ENCODE measurements at regions not wholly inside any gene's neighbourhood (a gene's known extent, or its start where the extent isn't known, plus 50 kb on each side); places are given as distances from the start of the nearest gene placed in this dataset.

GRCh38 chr3:152550284-152550683 is 281.6 kb downstream of the MBNL1 start:
- H3K36me3 Mint-ChIP-seq (ENCODE audit: insufficient read depth, unreplicated experiment): no peaks in the 10 kb centered on the region
- Histone ChIP-seq H3K36me3 (ENCODE audit: control insufficient read depth, insufficient read depth, low read length) (no peaks in the 10 kb centered on the region), H3K9me3 (no peaks in the 10 kb centered on the region), H3K4me3 (ENCODE audit: low read depth, low read length) (no peak overlapping the region), H3K4me1 (no peaks in the 10 kb centered on the region), H3K27me3 (replicated peaks; ENCODE audit: control insufficient read depth, insufficient read depth, low read length) (no peaks in the 10 kb centered on the region)
- no peaks in the 10 kb centered on the region for H3K4me1 Mint-ChIP-seq (ENCODE audit: low read depth, unreplicated experiment)
- peaks cover 2% of the 10 kb centered on the region for H3K27me3 Mint-ChIP-seq (ENCODE audit: insufficient read depth, unreplicated experiment)
- POLR2A ChIA-PET: no interaction called here
- H3K9me3 Mint-ChIP-seq (ENCODE audit: unreplicated experiment): no peaks in the 10 kb centered on the region
- no TSS peak for BruUV-seq (replicated peaks)
- intact Hi-C loops (cut with micrococcal nuclease; ENCODE audit: unreplicated experiment): no loop called here
- no peak overlapping the region for H3K27ac Mint-ChIP-seq (ENCODE audit: unreplicated experiment)
- H3K4me3 Mint-ChIP-seq (ENCODE audit: unreplicated experiment): no peak overlapping the region
- TF ChIP-seq, protein P1, sequence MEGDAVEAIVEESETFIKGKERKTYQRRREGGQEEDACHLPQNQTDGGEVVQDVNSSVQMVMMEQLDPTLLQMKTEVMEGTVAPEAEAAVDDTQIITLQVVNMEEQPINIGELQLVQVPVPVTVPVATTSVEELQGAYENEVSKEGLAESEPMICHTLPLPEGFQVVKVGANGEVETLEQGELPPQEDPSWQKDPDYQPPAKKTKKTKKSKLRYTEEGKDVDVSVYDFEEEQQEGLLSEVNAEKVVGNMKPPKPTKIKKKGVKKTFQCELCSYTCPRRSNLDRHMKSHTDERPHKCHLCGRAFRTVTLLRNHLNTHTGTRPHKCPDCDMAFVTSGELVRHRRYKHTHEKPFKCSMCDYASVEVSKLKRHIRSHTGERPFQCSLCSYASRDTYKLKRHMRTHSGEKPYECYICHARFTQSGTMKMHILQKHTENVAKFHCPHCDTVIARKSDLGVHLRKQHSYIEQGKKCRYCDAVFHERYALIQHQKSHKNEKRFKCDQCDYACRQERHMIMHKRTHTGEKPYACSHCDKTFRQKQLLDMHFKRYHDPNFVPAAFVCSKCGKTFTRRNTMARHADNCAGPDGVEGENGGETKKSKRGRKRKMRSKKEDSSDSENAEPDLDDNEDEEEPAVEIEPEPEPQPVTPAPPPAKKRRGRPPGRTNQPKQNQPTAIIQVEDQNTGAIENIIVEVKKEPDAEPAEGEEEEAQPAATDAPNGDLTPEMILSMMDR (IDR thresholded peaks at IDR 0.05; ENCODE audit: insufficient read depth in 1 of 2, low read depth in 1 of 2, low read length in 1 of 2, severe bottlenecking in 1 of 2, unreplicated experiment in 1 of 2): no peak
- CTCF ChIA-PET: no interaction called here
- DNase-seq: no peak

- Mint-ChIP-seq H3K27ac (ENCODE audit: unreplicated experiment) (no peak overlapping the region), H3K4me3 (ENCODE audit: unreplicated experiment) (no peak overlapping the region), H3K36me3 (ENCODE audit: insufficient read depth, unreplicated experiment) (no peaks in the 10 kb centered on the region), H3K9me3 (ENCODE audit: unreplicated experiment) (peaks cover 19% of the 10 kb centered on the region), H3K4me1 (ENCODE audit: low read depth, unreplicated experiment) (no peaks in the 10 kb centered on the region), H3K27me3 (ENCODE audit: insufficient read depth, unreplicated experiment) (peaks cover 2% of the 10 kb centered on the region)
- no peak for DNase-seq
- Histone ChIP-seq H3K4me3 (ENCODE audit: low read depth, low read length) (no peak overlapping the region), H3K27me3 (replicated peaks; ENCODE audit: control insufficient read depth, insufficient read depth, low read length) (no peaks in the 10 kb centered on the region), H3K9me3 (0 out of 2 replicates have a peak, but pooled peaks cover 4% of the 10 kb centered on the region), H3K36me3 (ENCODE audit: control insufficient read depth, insufficient read depth, low read length) (no peaks in the 10 kb centered on the region), H3K4me1 (no peaks in the 10 kb centered on the region)
- POLR2A ChIA-PET: no interaction called here
- BruUV-seq (replicated peaks): no TSS peak
- intact Hi-C loops (cut with micrococcal nuclease; ENCODE audit: unreplicated experiment): no loop called here
- CTCF ChIA-PET: no interaction called here
- TF ChIP-seq, protein P1 (IDR thresholded peaks at IDR 0.05; ENCODE audit: insufficient read depth in 1 of 2, low read depth in 1 of 2, low read length in 1 of 2, severe bottlenecking in 1 of 2, unreplicated experiment in 1 of 2): no peak
These were observed 280.0 kb upstream of the P2RY1 start for GRCh38 chr3:152554980-152555379.

DNA sequence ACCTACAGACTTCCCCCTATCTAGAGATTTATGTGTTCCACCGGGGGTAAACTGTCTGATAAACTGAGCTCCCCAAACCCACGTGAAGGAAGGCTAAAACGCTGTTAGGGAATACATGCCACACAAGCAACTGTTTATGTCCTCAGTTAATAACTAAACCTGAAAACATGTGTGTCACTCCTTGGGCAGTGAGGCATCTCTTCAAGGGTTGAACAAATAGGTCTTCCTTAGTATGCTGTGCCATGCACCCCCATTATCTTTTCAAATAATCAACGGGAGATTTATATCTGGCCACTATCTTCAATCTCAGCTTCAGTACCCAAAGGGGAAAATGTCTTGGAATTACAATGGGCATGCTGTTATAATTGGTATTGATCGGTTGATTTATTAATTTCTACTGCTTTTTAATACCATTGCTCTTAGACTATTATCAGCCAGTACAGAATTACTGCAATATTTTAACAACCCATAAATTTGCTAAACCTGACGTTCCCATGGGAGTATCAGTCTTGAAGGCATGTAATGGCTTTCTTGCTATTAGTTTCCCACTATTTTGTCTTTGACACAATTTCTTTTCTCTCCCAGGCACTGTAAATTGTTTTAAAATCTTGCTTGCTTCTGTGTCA is 279.2 kb upstream of the P2RY1 start:
- no TSS peak for BruUV-seq (replicated peaks)
- H3K4me3 Mint-ChIP-seq (ENCODE audit: unreplicated experiment): no peak overlapping the region
- H3K4me1 Mint-ChIP-seq (ENCODE audit: low read depth, unreplicated experiment): no peaks in the 10 kb centered on the region
- H3K27me3 ChIP-seq (replicated peaks; ENCODE audit: control insufficient read depth, insufficient read depth, low read length): no peaks in the 10 kb centered on the region
- no peak for DNase-seq
- ChIA-PET CTCF (no interaction called here), POLR2A (no interaction called here)
- H3K9me3 Mint-ChIP-seq (ENCODE audit: unreplicated experiment): peaks cover 19% of the 10 kb centered on the region
- no peak overlapping the region for H3K27ac Mint-ChIP-seq (ENCODE audit: unreplicated experiment)
- intact Hi-C loops (cut with micrococcal nuclease; ENCODE audit: unreplicated experiment): no loop called here
- H3K4me3 ChIP-seq (ENCODE audit: low read depth, low read length): no peak overlapping the region
- no peaks in the 10 kb centered on the region for H3K36me3 Mint-ChIP-seq (ENCODE audit: insufficient read depth, unreplicated experiment)
- 0 out of 2 replicates have a peak, but pooled peaks cover 4% of the 10 kb centered on the region for H3K9me3 ChIP-seq
- peaks cover 2% of the 10 kb centered on the region for H3K27me3 Mint-ChIP-seq (ENCODE audit: insufficient read depth, unreplicated experiment)
- H3K36me3 ChIP-seq (ENCODE audit: control insufficient read depth, insufficient read depth, low read length): no peaks in the 10 kb centered on the region
- TF ChIP-seq, protein P1 (IDR thresholded peaks at IDR 0.05; ENCODE audit: insufficient read depth in 1 of 2, low read depth in 1 of 2, low read length in 1 of 2, severe bottlenecking in 1 of 2, unreplicated experiment in 1 of 2): no peak
- no peaks in the 10 kb centered on the region for H3K4me1 ChIP-seq

All from Caco-2 (cell line).